GM13976 (cell line): ENCODE measurements at regions not wholly inside any gene's neighbourhood (a gene's known extent, or its start where the extent isn't known, plus 50 kb on each side); places are given as distances from the start of the nearest gene placed in this dataset.

Experiments used
- DNase-seq: peaks from one replicate; pipeline ENCODE4 v3.0.0; 2012; ENCODE audit warnings: low spot score
- CTCF ChIP-seq: IDR thresholded peaks from 2 replicates; pipeline ENCODE4 v1.5.1; 2012; ENCODE audit warnings: borderline replicate concordance, mild to moderate bottlenecking; ENCODE audit not compliant: insufficient read depth; ENCODE audit errors: extremely low read depth, missing control alignments, control extremely low read depth
- in situ Hi-C: fragments of 300-500 bp; cut with MboI; formaldehyde crosslinking; loops from one replicate; pipeline ENCODE4 v1.12.0; 2022; ENCODE audit warnings: low sequenced_read_pairs, mixed read lengths, inconsistent platforms; ENCODE audit not compliant: unreplicated experiment

- no peak for DNase-seq
- in situ Hi-C loops: no loop called here
- TF ChIP-seq CTCF: no peak
These were observed 367.4 kb upstream of the MYT1L start for GRCh38 chr2:2698182-2699120.

- DNase-seq: no peak
- in situ Hi-C loops: no loop called here
- no peak for TF ChIP-seq CTCF
These were observed 365.8 kb upstream of the MYT1L start for GRCh38 chr2:2696733-2697455.

- in situ Hi-C loops: no loop called here
- TF ChIP-seq CTCF: no peak
- DNase-seq: no peak
These were observed 365.2 kb upstream of the MYT1L start for GRCh38 chr2:2696325-2696724.

- in situ Hi-C loops: no loop called here
- no peak for TF ChIP-seq CTCF
- DNase-seq: no peak
These were observed 363.7 kb upstream of the MYT1L start for GRCh38 chr2:2694746-2695145.

- no peak for TF ChIP-seq CTCF
- DNase-seq: no peak
- in situ Hi-C loops: no loop called here
These were observed 361.7 kb upstream of the MYT1L start for GRCh38 chr2:2692599-2693389.

GRCh38 chr2:2691419-2691818, 360.3 kb upstream of the MYT1L start:
- in situ Hi-C loops: no loop called here
- DNase-seq: no peak
- TF ChIP-seq CTCF: no peak
